Retinal pigment epithelial cell (primary cell): ENCODE measurements at regions not wholly inside any gene's neighbourhood (a gene's known extent, or its start where the extent isn't known, plus 50 kb on each side); places are given as distances from the start of the nearest gene placed in this dataset.

Source experiments
- DNase-seq: peaks from one replicate; pipeline ENCODE4 v3.0.0-alpha.2; 2010; ENCODE audit warnings: low read depth
- H3K4me3 ChIP-seq: 2 replicates; pipeline ENCODE4 v1.5.1; 2011; ENCODE audit warnings: mild to moderate bottlenecking, low read length, control low read depth, moderate library complexity
- CTCF ChIP-seq: conservative IDR thresholded peaks from 2 replicates; pipeline ENCODE4 v1.5.1; 2011; ENCODE audit warnings: low read depth, low read length, control low read depth, inconsistent platforms

- no peak overlapping the region for H3K4me3 ChIP-seq
- no peak for DNase-seq
- no peak for TF ChIP-seq CTCF
These were observed 393.1 kb downstream of the RRAGC start for GRCh38 chr1:38466487-38466886.

GRCh38 chr1:38465460-38465859 lies 394.1 kb downstream of the RRAGC start:
- TF ChIP-seq CTCF, result no peak
- no peak overlapping the region for H3K4me3 ChIP-seq
- no peak for DNase-seq

GRCh38 chr1:38464071-38464661 lies 395.4 kb downstream of the RRAGC start:
- no peak for TF ChIP-seq CTCF

GRCh38 chr1:38463074-38463473 lies 396.5 kb downstream of the RRAGC start:
- DNase-seq, result no peak
- no peak for TF ChIP-seq CTCF
- no peak overlapping the region for H3K4me3 ChIP-seq

More at GRCh38 chr1:38464071-38464661, 395.4 kb downstream of the RRAGC start:
- DNase-seq, result no peak
- no peak overlapping the region for H3K4me3 ChIP-seq

- no peak for DNase-seq
- no peak overlapping the region for H3K4me3 ChIP-seq
- TF ChIP-seq CTCF, result no peak
These were observed 403.1 kb downstream of the RRAGC start for GRCh38 chr1:38456531-38456876.

- H3K4me3 ChIP-seq, result no peak overlapping the region
- DNase-seq, result no peak
- TF ChIP-seq CTCF, result no peak
These were observed 403.6 kb downstream of the RRAGC start for GRCh38 chr1:38455829-38456530.
